ENCODE measurements at regions not wholly inside any gene's neighbourhood (a gene's known extent, or its start where the extent isn't known, plus 50 kb on each side); places are given as distances from the start of the nearest gene placed in this dataset.

DNA sequence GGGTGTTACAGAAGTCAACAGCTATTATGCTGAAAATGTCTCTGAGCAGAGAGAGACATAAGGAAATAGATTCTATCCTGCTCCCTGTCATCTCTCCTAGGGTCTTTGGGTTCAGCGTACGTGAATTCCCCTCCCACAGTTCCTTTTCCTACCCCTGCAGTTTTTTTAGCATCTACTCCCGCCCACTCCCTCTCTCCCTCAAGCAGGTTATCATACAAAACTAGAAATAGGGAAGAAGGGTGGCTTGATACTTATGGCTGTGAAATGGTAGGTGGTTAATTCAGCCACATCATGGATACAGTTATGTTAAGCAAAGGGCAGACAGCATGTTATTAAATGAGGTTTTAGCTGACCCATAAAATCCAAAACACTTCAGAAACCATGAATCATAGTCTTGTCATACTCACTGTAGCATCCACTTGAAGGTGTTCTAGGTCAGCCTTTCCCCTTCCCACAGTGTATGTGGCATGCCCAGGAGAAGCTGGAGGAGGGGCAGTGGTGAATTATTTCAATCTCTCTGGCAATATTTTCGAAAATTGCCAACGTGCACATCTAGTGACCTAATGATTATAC is 236.8 kb upstream of the SERP2 start:
- no peak overlapping the region for H4K8ac ChIP-seq (replicated peaks; ENCODE audit: insufficient read length, low read depth, low read length)
- no peak overlapping the region for H2BK15ac ChIP-seq (ENCODE audit: low read depth, low read length)
- H4K5ac ChIP-seq (ENCODE audit: insufficient read length, low read depth, low read length): no peak overlapping the region
- no peaks in the 10 kb centered on the region for H3K4me1 ChIP-seq (ENCODE audit: insufficient read depth, low read length)
- no peaks in the 10 kb centered on the region for H4K20me1 ChIP-seq (ENCODE audit: control insufficient read depth, insufficient read depth, insufficient read length)
- no peak overlapping the region for H3K4me2 ChIP-seq (ENCODE audit: insufficient read depth, insufficient read length, low read length)
- WGBS (ENCODE audit: extremely low coverage, insufficient read length, low lambda C conversion rate): no CpG with 5 or more reads among the region's 5 CpGs
- no peak overlapping the region for H3T11ph ChIP-seq (ENCODE audit: low read length)
- H2AFZ ChIP-seq (ENCODE audit: low read length): no peak overlapping the region
- H3K4me3 Mint-ChIP-seq: no peak overlapping the region
- H2BK20ac ChIP-seq (ENCODE audit: low read depth, low read length, poor library complexity, severe bottlenecking): no peak overlapping the region
- no peak overlapping the region for H3K23ac ChIP-seq (ENCODE audit: insufficient read length, low read depth, low read length)
- H3K27me3 ChIP-seq (ENCODE audit: insufficient read depth, low read length): no peaks in the 10 kb centered on the region
- DNase-seq: no peak
- peaks cover 6% of the 10 kb centered on the region for H3K23me2 ChIP-seq (ENCODE audit: insufficient read length, low read depth, low read length, poor library complexity, severe bottlenecking)
- no peak overlapping the region for H4K91ac ChIP-seq (ENCODE audit: insufficient read length, low read depth, low read length)
- H3K79me1 ChIP-seq (ENCODE audit: insufficient read depth, low read depth, low read length, poor library complexity, severe bottlenecking): no peaks in the 10 kb centered on the region
- TF ChIP-seq, protein P1, sequence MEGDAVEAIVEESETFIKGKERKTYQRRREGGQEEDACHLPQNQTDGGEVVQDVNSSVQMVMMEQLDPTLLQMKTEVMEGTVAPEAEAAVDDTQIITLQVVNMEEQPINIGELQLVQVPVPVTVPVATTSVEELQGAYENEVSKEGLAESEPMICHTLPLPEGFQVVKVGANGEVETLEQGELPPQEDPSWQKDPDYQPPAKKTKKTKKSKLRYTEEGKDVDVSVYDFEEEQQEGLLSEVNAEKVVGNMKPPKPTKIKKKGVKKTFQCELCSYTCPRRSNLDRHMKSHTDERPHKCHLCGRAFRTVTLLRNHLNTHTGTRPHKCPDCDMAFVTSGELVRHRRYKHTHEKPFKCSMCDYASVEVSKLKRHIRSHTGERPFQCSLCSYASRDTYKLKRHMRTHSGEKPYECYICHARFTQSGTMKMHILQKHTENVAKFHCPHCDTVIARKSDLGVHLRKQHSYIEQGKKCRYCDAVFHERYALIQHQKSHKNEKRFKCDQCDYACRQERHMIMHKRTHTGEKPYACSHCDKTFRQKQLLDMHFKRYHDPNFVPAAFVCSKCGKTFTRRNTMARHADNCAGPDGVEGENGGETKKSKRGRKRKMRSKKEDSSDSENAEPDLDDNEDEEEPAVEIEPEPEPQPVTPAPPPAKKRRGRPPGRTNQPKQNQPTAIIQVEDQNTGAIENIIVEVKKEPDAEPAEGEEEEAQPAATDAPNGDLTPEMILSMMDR (conservative IDR thresholded peaks at IDR 0.05): no peak
- H3K27ac Mint-ChIP-seq: no peak overlapping the region; a peak in 1 of 7 replicates
- H3K27me3 Mint-ChIP-seq (ENCODE audit: low read depth): 0 out of 2 replicates have a peak, but pooled peaks cover 3% of the 10 kb centered on the region
- no peak overlapping the region for H2BK5ac ChIP-seq (ENCODE audit: insufficient read length, low read length)
- no peaks in the 10 kb centered on the region for H3K36me3 Mint-ChIP-seq (ENCODE audit: insufficient read depth in 1 of 3, low read depth in 3 of 3)
- no peak overlapping the region for H3K14ac ChIP-seq (ENCODE audit: insufficient read depth, low read length)
- H3K4me1 Mint-ChIP-seq: peaks cover 21 to 25% of the 10 kb centered on the region in 2 experiments
- H2BK12ac ChIP-seq (ENCODE audit: insufficient read length, low read depth, low read length): no peak overlapping the region
- no peak overlapping the region for H3K18ac ChIP-seq (ENCODE audit: insufficient read length, low read depth, low read length)
- H3K9me3 Mint-ChIP-seq: no peaks in the 10 kb centered on the region
- H3K79me2 ChIP-seq (ENCODE audit: insufficient read depth, low read length): no peaks in the 10 kb centered on the region
- no peak overlapping the region for H3K4ac ChIP-seq (ENCODE audit: low read depth, low read length)
- H3K56ac ChIP-seq (ENCODE audit: insufficient read length, low read depth, low read length): no peak overlapping the region
- no peak overlapping the region for H2AK5ac ChIP-seq (ENCODE audit: insufficient read length, low read length)
- no peaks in the 10 kb centered on the region for H3K9me3 ChIP-seq (ENCODE audit: control insufficient read depth, low read depth, low read length)
- no peak overlapping the region for H2BK120ac ChIP-seq (ENCODE audit: low read depth, low read length, poor library complexity, severe bottlenecking)
- no peak overlapping the region for H3K9ac ChIP-seq (ENCODE audit: extremely low read depth, insufficient read length, low read length)
- H3K27ac ChIP-seq (ENCODE audit: insufficient read length, low read depth, low read length): no peak overlapping the region

Data from H9 (cell line).